ENCODE measurements at regions not wholly inside any gene's neighbourhood (a gene's known extent, or its start where the extent isn't known, plus 50 kb on each side); places are given as distances from the start of the nearest gene placed in this dataset.
"Not testable (repeated sequence)": the region's sequence is repeated elsewhere in the genome, so short reads cannot be mapped to it uniquely, and the experiment has no call there.

- H3K9me3 ChIP-seq (ENCODE audit: low read length) = not testable (repeated sequence)
These were observed 466.0 kb upstream of the ZNG1F start for GRCh38 chr9:41655071-41655554.

GRCh38 chr9:41654349-41654748, 465.2 kb upstream of the ZNG1F start:
- H3K9me3 ChIP-seq (ENCODE audit: low read length); H3K4me3 ChIP-seq (ENCODE audit: low read length); H3K9me2 ChIP-seq (replicated peaks; ENCODE audit: insufficient read depth, low read length); H3K79me2 ChIP-seq (ENCODE audit: low read length); H2AFZ ChIP-seq (ENCODE audit: low read length); H3K4me2 ChIP-seq (ENCODE audit: low read depth, low read length, poor library complexity, severe bottlenecking); H3K9ac ChIP-seq (ENCODE audit: low read length); H3K27ac ChIP-seq (ENCODE audit: low read length); H4K20me1 ChIP-seq (ENCODE audit: insufficient read depth, low read depth, low read length); H3K36me3 ChIP-seq (ENCODE audit: insufficient read depth, low read length); H3K27me3 ChIP-seq (ENCODE audit: low read length); H3K4me1 ChIP-seq (ENCODE audit: low read length): not testable (repeated sequence)
- DNase-seq = peak; percentile 16

More at GRCh38 chr9:41655071-41655554, 466.0 kb upstream of the ZNG1F start:
- not testable (repeated sequence) for H3K36me3 ChIP-seq (ENCODE audit: insufficient read depth, low read length); H3K4me2 ChIP-seq (ENCODE audit: low read depth, low read length, poor library complexity, severe bottlenecking); H2AFZ ChIP-seq (ENCODE audit: low read length); H3K4me1 ChIP-seq (ENCODE audit: low read length); H3K9me2 ChIP-seq (replicated peaks; ENCODE audit: insufficient read depth, low read length); H3K27ac ChIP-seq (ENCODE audit: low read length); H3K4me3 ChIP-seq (ENCODE audit: low read length); H3K9ac ChIP-seq (ENCODE audit: low read length); H4K20me1 ChIP-seq (ENCODE audit: insufficient read depth, low read depth, low read length); H3K79me2 ChIP-seq (ENCODE audit: low read length); H3K27me3 ChIP-seq (ENCODE audit: low read length); DNase-seq

- not testable (repeated sequence) for H3K27ac ChIP-seq (ENCODE audit: low read length); H3K9me2 ChIP-seq (replicated peaks; ENCODE audit: insufficient read depth, low read length); DNase-seq; H3K9me3 ChIP-seq (ENCODE audit: low read length); H3K4me3 ChIP-seq (ENCODE audit: low read length); H3K4me1 ChIP-seq (ENCODE audit: low read length); H4K20me1 ChIP-seq (ENCODE audit: insufficient read depth, low read depth, low read length); H2AFZ ChIP-seq (ENCODE audit: low read length); H3K36me3 ChIP-seq (ENCODE audit: insufficient read depth, low read length); H3K27me3 ChIP-seq (ENCODE audit: low read length); H3K9ac ChIP-seq (ENCODE audit: low read length); H3K4me2 ChIP-seq (ENCODE audit: low read depth, low read length, poor library complexity, severe bottlenecking); H3K79me2 ChIP-seq (ENCODE audit: low read length)
These were observed 464.6 kb upstream of the ZNG1F start for GRCh38 chr9:41653560-41654340.

- not testable (repeated sequence) for H3K27ac ChIP-seq (ENCODE audit: low read length); H3K9me2 ChIP-seq (replicated peaks; ENCODE audit: insufficient read depth, low read length); H3K4me2 ChIP-seq (ENCODE audit: low read depth, low read length, poor library complexity, severe bottlenecking); H4K20me1 ChIP-seq (ENCODE audit: insufficient read depth, low read depth, low read length); H3K9me3 ChIP-seq (ENCODE audit: low read length); H3K36me3 ChIP-seq (ENCODE audit: insufficient read depth, low read length); H3K9ac ChIP-seq (ENCODE audit: low read length); H3K27me3 ChIP-seq (ENCODE audit: low read length); H3K4me1 ChIP-seq (ENCODE audit: low read length); H2AFZ ChIP-seq (ENCODE audit: low read length); DNase-seq; H3K4me3 ChIP-seq (ENCODE audit: low read length); H3K79me2 ChIP-seq (ENCODE audit: low read length)
These were observed 463.7 kb upstream of the ZNG1F start for GRCh38 chr9:41652800-41653199.

GRCh38 chr9:41652100-41652713, 463.1 kb upstream of the ZNG1F start:
- H3K79me2 ChIP-seq (ENCODE audit: low read length); H3K4me3 ChIP-seq (ENCODE audit: low read length); DNase-seq; H3K4me2 ChIP-seq (ENCODE audit: low read depth, low read length, poor library complexity, severe bottlenecking); H3K4me1 ChIP-seq (ENCODE audit: low read length); H3K9me2 ChIP-seq (replicated peaks; ENCODE audit: insufficient read depth, low read length); H3K9ac ChIP-seq (ENCODE audit: low read length); H3K27ac ChIP-seq (ENCODE audit: low read length); H3K27me3 ChIP-seq (ENCODE audit: low read length); H3K36me3 ChIP-seq (ENCODE audit: insufficient read depth, low read length); H2AFZ ChIP-seq (ENCODE audit: low read length); H4K20me1 ChIP-seq (ENCODE audit: insufficient read depth, low read depth, low read length); H3K9me3 ChIP-seq (ENCODE audit: low read length): not testable (repeated sequence)

DNA sequence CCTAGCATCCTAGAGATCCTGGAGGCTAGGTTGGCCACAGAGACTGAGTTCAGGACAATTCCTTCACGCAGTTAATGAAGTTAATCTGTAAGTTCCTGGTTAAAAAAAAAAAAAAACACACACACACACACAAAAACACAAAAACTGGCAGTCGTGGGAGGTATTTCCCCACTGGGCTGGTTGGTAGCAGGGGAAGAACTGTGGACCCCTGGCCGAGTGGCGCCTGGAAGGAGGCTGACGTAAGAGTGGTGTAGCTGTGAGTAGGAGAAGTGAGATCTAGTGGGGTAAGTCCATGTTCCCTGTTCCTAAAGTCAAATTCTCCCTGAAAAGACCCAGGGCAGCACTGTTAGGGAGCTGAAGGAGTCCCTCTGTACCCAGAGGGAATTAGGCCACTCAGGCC, 461.0 kb upstream of the ZNG1F start:
- H4K20me1 ChIP-seq (ENCODE audit: insufficient read depth, low read depth, low read length); H3K79me2 ChIP-seq (ENCODE audit: low read length); H2AFZ ChIP-seq (ENCODE audit: low read length); H3K9me3 ChIP-seq (ENCODE audit: low read length); H3K27me3 ChIP-seq (ENCODE audit: low read length); H3K36me3 ChIP-seq (ENCODE audit: insufficient read depth, low read length); H3K9ac ChIP-seq (ENCODE audit: low read length); H3K9me2 ChIP-seq (replicated peaks; ENCODE audit: insufficient read depth, low read length); DNase-seq; H3K27ac ChIP-seq (ENCODE audit: low read length); H3K4me1 ChIP-seq (ENCODE audit: low read length); H3K4me2 ChIP-seq (ENCODE audit: low read depth, low read length, poor library complexity, severe bottlenecking); H3K4me3 ChIP-seq (ENCODE audit: low read length): not testable (repeated sequence)

- not testable (repeated sequence) for H3K27ac ChIP-seq (ENCODE audit: low read length); H3K27me3 ChIP-seq (ENCODE audit: low read length); H3K36me3 ChIP-seq (ENCODE audit: insufficient read depth, low read length); H4K20me1 ChIP-seq (ENCODE audit: insufficient read depth, low read depth, low read length); H3K4me2 ChIP-seq (ENCODE audit: low read depth, low read length, poor library complexity, severe bottlenecking); H3K4me3 ChIP-seq (ENCODE audit: low read length); H3K4me1 ChIP-seq (ENCODE audit: low read length); DNase-seq; H3K9ac ChIP-seq (ENCODE audit: low read length); H2AFZ ChIP-seq (ENCODE audit: low read length); H3K79me2 ChIP-seq (ENCODE audit: low read length); H3K9me3 ChIP-seq (ENCODE audit: low read length); H3K9me2 ChIP-seq (replicated peaks; ENCODE audit: insufficient read depth, low read length)
These were observed 459.4 kb upstream of the ZNG1F start for GRCh38 chr9:41648564-41648963.

GRCh38 chr9:41646246-41646645, 457.1 kb upstream of the ZNG1F start:
- H3K36me3 ChIP-seq (ENCODE audit: insufficient read depth, low read length); H3K9ac ChIP-seq (ENCODE audit: low read length); H3K9me2 ChIP-seq (replicated peaks; ENCODE audit: insufficient read depth, low read length); H3K79me2 ChIP-seq (ENCODE audit: low read length); H4K20me1 ChIP-seq (ENCODE audit: insufficient read depth, low read depth, low read length); H3K27ac ChIP-seq (ENCODE audit: low read length); H3K4me2 ChIP-seq (ENCODE audit: low read depth, low read length, poor library complexity, severe bottlenecking); H3K27me3 ChIP-seq (ENCODE audit: low read length); H3K4me3 ChIP-seq (ENCODE audit: low read length); H2AFZ ChIP-seq (ENCODE audit: low read length); H3K4me1 ChIP-seq (ENCODE audit: low read length); DNase-seq; H3K9me3 ChIP-seq (ENCODE audit: low read length): not testable (repeated sequence)

Measured in Karpas-422 (cell line).